HL-60 (cell line): ENCODE measurements at regions not wholly inside any gene's neighbourhood (a gene's known extent, or its start where the extent isn't known, plus 50 kb on each side); places are given as distances from the start of the nearest gene placed in this dataset.

Source experiments
- TF ChIP-seq, protein P1 (sequence below): IDR thresholded peaks from 2 replicates; pipeline ENCODE4 v1.6.1; 2012; ENCODE audit warnings: low read depth; ENCODE audit not compliant: insufficient replicate concordance
- TF ChIP-seq, protein P2 (sequence below): IDR thresholded peaks from one replicate; pipeline ENCODE4 v1.5.1; 2011; ENCODE audit warnings: low read length, control low read depth, inconsistent platforms; ENCODE audit not compliant: insufficient read depth

DNA sequence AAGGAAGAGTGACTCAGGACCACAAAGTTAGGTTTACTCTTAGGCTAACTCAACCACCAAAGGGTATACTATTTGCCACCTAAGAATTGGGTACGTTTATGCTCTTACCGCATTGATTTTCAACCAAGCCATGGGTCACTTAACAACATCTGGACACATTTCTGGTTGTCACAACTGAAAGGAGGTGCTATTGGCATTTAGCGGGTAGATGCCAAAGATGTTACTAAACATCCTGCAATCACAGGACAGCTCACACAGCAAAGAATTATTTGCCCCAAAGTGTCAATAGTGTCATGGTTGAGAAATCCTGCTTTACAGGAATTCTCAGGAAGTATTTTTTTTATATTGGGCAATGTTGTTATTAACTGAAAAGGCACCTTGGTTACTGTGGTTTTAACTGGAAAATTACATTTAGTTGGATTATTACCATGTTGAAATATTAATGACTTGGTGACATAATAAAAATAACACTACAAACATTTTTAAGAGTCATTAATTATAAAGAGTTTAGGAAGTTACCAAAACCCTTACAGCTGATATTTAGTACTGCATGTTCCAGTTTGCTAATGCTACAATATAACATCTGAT, 185.0 kb upstream of the TMEM196 start:
- TF ChIP-seq, protein P1, sequence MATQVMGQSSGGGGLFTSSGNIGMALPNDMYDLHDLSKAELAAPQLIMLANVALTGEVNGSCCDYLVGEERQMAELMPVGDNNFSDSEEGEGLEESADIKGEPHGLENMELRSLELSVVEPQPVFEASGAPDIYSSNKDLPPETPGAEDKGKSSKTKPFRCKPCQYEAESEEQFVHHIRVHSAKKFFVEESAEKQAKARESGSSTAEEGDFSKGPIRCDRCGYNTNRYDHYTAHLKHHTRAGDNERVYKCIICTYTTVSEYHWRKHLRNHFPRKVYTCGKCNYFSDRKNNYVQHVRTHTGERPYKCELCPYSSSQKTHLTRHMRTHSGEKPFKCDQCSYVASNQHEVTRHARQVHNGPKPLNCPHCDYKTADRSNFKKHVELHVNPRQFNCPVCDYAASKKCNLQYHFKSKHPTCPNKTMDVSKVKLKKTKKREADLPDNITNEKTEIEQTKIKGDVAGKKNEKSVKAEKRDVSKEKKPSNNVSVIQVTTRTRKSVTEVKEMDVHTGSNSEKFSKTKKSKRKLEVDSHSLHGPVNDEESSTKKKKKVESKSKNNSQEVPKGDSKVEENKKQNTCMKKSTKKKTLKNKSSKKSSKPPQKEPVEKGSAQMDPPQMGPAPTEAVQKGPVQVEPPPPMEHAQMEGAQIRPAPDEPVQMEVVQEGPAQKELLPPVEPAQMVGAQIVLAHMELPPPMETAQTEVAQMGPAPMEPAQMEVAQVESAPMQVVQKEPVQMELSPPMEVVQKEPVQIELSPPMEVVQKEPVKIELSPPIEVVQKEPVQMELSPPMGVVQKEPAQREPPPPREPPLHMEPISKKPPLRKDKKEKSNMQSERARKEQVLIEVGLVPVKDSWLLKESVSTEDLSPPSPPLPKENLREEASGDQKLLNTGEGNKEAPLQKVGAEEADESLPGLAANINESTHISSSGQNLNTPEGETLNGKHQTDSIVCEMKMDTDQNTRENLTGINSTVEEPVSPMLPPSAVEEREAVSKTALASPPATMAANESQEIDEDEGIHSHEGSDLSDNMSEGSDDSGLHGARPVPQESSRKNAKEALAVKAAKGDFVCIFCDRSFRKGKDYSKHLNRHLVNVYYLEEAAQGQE, result no peak
- TF ChIP-seq, protein P2, sequence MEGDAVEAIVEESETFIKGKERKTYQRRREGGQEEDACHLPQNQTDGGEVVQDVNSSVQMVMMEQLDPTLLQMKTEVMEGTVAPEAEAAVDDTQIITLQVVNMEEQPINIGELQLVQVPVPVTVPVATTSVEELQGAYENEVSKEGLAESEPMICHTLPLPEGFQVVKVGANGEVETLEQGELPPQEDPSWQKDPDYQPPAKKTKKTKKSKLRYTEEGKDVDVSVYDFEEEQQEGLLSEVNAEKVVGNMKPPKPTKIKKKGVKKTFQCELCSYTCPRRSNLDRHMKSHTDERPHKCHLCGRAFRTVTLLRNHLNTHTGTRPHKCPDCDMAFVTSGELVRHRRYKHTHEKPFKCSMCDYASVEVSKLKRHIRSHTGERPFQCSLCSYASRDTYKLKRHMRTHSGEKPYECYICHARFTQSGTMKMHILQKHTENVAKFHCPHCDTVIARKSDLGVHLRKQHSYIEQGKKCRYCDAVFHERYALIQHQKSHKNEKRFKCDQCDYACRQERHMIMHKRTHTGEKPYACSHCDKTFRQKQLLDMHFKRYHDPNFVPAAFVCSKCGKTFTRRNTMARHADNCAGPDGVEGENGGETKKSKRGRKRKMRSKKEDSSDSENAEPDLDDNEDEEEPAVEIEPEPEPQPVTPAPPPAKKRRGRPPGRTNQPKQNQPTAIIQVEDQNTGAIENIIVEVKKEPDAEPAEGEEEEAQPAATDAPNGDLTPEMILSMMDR, result no peak
